ENCODE measurements at regions not wholly inside any gene's neighbourhood (a gene's known extent, or its start where the extent isn't known, plus 50 kb on each side); places are given as distances from the start of the nearest gene placed in this dataset.

DNA sequence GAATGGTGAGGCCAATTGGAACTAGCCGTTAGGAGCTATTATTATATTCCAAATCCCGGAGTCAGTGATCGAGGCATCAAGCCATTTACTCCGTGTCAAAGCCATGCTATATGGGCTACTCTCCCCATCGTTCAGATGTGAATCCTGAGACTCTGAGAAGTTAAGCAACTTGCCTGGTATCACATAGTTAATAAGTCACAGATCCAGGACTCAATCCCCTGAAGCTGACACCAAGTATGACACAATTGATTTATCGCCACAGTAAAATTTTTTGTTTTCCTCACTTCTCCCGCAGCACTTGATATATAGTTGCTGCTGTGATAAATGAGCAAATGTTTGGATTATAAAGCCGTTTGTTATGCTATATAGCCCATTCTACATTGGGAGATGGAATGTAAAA, 50.8 kb upstream of the TSHZ2 start:
- no peak for DNase-seq (ENCODE audit: low read depth)

DNA sequence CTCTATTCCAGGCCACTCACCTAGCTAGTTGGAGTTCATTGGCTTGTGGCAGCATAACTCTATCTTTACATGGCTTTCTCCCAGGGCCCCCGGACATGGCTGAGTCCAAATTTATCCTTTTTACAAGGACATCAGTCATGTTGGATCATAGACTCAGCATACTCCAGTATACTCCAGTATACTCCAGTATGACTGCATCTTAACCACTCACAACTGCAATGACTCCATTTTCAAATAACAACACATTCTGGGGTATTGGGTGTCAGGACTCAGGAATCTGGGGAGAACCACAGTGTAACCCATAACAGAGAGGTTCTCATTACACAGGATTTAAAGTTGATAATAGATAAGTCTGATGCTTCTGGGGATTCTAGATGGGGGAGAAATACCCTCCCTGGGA, 53.8 kb upstream of the TSHZ2 start:
- DNase-seq (ENCODE audit: low read depth) = no peak

DNA sequence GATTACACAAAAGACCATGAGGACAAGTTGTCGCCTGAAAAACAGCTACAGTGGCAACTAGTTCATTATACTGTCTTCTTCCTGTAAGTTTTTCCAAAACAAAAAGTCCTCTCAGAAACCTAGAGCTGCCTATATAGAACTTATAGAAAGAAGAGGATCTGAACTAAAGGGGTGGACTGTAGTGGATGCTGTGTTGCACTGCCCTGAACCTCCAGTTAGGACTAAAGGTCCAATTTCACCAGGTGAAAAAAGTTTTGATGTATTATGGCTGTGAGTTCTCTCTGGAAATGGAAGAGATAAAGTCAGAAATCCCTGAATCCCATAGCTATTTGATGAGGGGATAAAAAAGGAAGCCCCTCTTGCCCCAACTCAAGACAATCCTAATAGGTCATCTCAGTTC, 56.6 kb upstream of the TSHZ2 start:
- no peak for DNase-seq (ENCODE audit: low read depth)

DNA sequence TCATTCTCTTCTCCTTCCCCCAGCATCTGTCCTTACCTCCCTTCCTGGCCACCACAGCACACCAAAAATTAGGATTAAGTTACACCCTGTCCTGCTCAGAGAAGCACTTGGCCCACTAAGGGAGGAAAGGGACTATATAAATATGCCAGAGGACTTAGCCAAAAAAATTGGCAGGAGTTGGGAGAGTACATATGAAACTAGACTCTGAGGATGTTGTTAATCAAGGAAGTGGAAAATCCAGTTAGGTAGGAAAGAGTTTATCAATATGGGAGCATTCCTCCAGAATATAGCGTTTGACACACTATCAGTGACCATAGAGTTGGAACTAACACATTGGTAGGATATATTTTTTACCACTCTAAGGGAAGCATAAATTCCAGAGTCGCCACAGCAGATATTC, 57.3 kb upstream of the TSHZ2 start:
- DNase-seq (ENCODE audit: low read depth) = no peak

DNA sequence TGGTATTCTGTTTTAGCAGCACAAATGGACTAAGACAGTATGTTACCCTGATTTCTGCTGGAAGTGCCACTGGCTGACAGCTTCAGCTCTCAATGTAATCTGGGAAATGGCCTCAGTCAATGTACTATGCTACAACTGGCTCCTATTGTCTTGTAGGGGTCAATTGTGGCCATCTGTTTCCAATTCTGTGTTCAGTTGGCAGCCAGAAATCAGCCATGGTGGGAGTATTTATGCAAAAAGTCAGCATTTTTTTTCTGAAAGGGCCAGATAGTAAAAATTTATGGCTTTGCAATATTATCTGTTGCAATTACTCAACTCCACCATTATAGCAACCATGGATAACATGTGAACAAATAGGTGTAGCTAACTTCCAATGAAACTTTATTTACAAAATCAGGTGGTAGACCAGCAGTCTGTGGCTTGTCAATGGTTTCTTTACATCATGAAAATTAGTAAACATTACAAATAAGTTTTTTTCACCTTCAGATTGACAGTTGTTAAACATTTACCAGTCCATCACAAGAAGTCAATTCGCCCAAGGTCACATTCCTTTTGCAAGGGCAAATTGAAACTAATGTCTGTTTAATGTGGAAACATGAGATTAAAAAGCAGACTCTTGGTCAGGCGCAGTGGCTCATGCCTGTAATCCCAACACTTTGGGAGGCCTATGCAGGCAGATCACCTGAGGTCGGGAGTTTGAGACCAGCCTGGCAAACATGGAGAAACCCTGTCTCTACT, 58.3 kb upstream of the TSHZ2 start:
- DNase-seq (ENCODE audit: low read depth) = no peak

DNA sequence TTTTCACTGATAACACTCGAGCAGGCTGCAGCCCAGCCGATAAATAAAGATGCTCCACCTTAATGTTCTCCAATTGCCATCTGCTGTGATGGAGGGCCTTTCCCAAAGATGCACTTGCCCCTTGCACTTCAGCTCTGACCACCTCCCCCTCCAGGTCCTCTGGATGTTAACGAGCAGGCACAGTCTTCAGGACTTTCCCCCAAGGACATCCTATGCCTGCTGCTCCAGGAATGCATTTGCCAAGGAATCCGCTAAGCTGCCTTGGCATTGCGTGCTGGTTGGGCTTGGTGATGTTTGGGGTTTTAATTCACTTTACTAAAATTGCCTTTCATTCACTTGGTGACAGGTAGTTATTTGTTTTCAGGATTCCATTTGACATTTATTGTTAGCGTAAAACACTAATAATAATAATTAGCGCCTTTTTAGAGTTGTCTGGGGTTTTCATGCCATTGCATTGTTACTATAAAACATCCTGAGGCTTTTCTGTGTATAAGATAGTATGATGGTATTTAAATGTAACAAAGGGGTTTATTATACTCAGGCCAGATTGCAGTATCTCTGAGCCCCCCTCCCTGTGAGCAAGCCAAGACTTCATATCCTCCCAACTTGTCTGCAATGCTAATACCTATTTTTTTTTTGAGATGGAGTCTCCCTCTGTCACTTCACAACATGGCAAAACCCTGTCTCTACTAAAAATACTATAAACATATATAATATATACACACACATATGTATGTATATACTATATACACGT, 66.7 kb upstream of the TSHZ2 start:
- DNase-seq (ENCODE audit: low read depth) = no peak

DNA sequence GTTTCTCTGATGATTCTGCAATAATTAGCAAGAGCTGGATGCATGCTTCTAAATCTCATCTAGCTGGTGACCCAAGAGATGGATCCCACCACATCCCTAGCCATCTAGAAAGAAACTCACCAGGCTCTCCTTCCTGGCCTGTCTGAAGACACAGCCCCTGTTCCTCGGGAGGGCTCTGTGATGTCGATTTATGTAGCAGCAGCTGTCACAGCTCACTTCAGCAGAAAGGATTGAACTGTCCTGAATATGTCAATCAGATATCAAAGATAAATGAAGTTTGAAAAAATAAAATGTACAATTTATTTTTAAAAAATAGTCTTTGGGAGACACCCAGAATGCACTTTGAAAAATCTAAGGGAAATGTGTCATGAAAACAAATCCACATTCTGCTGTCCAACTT, 67.3 kb upstream of the TSHZ2 start:
- DNase-seq (ENCODE audit: low read depth) = no peak

DNA sequence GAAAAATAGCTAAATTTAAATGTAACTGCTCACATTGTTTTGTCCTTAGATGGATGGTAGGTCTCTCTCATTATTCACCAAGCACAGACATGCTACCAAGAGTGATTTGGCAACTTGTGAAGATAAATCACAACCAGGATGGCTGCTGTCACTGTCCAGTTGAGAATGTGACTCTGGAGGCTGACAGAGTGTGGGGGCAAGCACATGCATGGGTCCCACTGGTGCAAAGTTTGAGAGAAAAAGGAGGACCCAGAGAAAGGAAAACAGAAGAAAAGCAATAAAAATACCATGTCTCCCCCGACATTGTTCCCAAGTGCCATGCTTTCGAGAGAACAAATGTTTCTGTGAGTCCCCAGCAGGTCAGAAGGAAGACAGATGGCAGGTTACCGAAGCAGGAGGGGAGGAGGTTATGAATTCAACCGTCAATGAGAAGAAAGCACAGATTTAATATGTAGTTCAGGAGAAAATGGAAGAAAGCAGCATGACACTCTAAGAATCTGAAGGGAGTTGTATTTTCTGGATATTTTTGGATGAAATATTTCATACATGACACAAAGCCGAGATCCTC, 73.0 kb upstream of the TSHZ2 start:
- DNase-seq (ENCODE audit: low read depth) = no peak

DNA sequence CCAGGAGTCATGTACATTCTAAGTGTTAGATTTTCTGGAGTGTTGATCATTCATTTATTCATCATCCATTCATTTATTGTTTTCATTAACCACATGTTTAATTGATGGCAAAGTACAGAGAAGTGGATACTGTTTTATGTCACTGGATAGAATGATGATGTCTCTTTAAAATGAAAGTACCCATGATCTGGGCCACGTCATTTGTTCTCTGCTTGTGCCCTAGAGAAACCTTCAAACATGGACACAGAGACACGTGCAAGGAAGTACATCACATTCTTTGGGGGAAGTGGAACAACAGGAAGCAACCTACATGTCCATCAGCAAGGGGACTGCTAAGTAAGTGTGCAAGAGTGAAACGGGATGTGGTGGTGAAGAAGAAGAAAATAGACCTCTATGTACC, 75.8 kb upstream of the TSHZ2 start:
- DNase-seq (ENCODE audit: low read depth) = no peak

DNA sequence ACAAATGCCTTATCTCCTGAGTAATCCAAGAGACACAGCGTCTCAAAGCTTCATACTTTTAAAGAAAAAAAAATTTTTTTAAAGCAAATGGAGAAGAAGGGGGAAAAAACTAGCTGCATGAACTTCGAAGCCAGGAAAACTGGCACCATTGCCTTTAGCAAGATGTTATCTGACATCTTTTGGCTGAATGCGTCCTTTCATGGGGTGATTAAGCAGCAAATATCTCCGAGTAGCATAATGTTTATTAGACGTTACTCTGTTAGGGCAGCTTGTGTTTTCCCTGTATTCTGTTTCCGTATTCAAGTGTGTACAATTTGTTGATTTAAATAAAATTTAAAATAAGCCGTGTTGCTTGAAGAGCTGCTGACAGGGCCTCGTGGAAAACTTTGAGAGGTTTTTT, 76.5 kb upstream of the TSHZ2 start:
- no peak for DNase-seq (ENCODE audit: low read depth)

DNA sequence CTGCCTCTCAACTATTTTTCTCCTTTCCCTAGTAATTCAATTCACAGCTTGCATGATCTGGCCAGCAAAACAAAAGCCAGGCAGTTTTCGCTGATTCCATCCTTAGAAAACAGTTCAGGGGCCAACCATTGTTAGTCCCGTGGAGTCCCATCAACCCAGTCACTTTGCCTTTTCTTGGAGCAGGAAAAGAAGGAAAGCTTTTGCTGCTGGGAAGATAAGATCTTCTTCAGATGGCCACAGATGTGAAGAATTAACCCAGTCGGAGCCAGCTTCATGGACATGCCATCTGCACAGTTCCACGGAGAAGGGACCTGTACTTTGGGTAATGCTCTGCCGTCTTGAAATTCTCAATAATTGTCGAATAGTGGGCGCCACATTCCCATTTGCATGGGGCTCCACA, 76.9 kb upstream of the TSHZ2 start:
- DNase-seq (ENCODE audit: low read depth) = no peak

DNA sequence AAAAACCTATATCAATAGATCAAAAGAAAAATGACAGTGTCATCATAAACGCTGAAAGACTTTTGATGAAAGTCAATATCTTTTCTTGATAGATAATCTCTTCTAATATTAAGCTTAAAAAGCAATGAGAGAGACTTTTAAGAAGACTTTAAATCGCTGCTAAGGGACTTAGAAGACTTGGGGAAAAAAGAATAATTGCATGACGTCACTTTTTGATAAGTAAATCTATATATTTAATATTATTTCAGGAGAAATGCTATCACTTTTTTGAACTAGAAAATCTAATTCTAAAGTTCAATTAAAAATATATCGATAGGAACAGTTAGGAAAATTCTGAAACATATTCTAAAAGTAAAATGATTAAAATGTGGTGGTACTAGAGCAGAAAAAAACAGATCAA, 78.7 kb upstream of the TSHZ2 start:
- no peak for DNase-seq (ENCODE audit: low read depth)

DNA sequence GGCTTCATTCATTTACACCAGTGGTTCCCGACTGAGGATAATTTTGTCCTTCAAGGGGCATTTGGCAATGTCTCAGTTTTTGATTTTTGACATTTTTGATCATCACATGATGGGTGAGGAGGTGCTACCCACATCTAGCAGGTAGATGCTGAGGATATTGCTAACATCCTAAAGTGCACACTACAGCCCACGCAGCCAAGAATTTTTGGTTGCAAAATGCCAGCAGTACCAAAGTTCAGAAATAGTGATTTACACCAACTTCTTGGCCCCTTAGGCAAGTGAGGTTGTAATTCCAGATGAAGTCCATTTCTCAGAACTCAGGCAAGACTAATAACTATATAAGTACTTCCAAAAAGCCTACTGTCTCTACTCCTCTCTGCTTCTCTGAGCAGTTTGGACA, 80.1 kb upstream of the TSHZ2 start:
- no peak for DNase-seq (ENCODE audit: low read depth)

DNA sequence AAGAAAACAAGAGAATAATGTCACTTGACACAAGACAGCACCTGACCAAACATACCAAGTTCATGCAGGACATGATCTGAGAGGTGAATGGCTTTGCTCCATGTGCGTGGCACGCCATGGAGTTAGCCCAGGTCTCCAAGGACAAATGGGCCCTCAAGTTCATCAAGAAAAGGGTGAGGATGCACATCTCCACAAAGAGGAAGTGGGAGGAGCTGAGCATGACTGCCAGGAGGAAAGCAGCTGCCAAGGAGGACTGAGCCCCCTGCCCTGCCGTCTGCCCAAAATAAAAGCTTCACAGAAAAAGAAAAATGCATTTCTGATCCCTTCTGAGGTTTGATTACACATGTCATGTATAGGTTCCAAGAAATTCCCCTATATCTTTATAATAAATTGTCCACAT, 82.0 kb upstream of the TSHZ2 start:
- DNase-seq (ENCODE audit: low read depth) = no peak

DNA sequence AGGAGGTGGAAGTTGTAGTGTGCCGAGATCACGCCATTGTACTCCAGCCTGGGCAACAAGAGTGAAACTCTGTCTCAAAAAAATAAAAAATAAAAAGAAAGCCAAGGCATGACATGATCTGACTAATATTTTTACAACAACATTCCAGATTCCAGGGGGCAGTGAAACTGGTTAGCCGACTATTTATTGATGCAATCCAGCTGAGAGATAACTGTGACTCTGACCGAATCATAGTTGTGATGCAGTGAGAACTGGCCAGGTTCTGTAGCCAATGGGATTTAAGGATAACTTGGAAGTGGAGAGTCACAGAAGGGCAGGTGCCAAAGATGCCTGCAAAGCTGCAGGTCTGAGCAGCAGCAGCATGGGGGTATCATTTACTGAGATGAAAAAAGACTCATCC, 82.9 kb upstream of the TSHZ2 start:
- no peak for DNase-seq (ENCODE audit: low read depth)

DNA sequence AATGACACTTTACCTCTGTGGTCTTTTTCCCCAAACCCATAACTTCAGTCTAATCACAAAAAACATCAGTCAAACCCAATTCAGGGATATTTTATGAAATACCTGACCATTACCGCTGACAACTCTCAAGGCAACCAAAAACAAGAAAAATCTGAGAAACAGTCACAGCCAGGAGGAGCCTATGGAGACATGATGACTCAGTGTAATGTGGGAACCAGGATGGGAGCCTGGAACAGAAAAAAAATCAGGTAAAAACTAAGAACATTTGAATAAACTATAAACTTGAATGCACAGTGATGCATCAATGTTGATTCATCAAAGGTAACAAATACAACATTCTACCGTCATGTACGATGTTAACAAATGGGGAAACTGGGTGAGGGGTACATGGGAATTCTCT, 84.1 kb upstream of the TSHZ2 start:
- DNase-seq (ENCODE audit: low read depth) = no peak

DNA sequence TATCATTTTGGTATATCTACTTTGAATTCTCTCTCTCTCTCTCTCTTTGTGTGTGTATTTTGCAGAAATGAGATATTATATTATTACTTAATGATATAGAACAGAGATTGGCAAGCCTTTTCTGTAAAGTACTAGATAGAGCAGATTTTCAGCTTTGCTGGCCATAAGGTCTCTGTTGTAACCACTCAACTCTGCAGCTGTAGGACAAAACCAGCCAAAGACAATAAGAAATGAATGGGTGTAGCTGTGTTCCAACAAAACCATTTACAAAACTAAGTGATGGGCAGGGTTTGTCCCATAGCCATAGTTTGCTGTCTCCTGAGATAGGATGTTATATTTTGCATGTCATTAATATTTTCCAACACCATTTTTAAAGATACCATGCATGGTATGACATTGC, 91.2 kb upstream of the TSHZ2 start:
- DNase-seq (ENCODE audit: low read depth) = no peak

DNA sequence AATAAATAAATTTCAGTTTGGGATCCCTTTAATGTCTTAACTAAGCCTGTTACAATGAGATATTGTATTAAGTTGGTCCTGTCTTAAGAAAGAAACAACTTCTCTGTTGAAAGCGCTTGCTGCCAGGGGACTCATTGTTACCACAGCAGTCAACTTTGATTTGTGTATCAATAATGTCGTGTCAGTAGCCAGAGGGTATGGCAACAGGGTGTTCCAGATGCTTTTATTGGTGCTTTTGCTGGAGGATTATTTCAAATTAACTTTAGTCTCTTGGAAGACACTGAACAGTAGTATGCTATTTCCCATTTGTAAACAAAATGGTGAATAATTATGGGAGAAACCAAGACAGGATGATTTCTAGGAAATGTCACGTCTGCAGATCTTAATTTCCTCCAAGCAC, 91.9 kb upstream of the TSHZ2 start:
- no peak for DNase-seq (ENCODE audit: low read depth)

DNA sequence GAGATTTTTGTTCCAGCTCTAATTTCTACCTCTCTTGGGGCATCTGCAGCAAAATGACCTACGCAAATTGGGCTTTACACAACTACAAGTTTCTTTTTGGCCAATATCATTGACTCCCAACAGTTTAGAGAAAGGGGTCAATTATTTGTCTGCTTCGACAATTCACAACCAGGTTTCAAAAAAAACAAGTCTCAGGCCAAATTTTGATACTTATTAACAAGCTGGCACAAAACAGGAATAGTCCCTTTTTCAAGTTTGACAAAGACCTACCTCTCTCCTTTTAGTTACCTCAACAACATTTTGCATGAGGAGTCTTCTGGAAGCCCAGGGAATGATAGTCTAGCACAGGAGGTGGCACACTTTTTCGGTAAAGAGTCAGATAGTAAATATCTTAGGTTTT, 97.9 kb upstream of the TSHZ2 start:
- no peak for DNase-seq (ENCODE audit: low read depth)

DNA sequence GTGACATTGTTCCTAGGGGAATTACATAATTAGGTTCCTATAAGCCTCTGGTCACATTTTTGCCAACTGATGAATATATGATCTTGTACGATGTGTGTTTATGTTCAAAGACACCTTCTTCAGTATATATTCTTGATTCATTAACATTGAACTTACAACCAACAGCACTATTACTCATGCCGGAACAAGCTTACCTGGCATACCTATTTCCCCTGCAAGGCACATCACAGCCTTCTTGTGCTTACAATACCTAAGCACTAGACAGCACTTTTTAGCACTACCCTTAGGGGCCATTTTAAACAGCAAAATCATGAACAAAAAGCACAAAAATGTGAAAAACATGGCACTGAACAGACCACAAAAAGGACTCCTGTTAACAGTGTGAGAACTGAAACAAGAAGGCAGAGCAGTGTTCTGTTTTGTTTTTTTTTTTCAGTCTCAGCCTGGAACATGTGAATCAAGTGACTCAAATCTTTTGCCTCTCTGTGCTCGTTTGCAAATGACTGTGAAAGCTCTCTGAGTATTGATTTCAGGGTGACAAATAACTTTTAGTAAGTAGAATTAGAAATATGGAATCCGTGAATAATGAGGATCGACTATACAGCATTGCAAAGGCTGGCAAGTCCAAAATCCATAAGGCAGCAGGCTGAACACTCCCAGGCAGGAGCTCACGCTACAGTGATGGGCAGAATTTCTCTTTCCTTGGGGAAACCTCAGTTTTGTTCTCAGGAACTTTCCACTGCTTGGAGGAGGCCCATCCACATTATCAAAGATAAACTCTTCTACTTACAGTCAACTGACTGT, 102.3 kb upstream of the TSHZ2 start:
- no peak for DNase-seq (ENCODE audit: low read depth)

DNA sequence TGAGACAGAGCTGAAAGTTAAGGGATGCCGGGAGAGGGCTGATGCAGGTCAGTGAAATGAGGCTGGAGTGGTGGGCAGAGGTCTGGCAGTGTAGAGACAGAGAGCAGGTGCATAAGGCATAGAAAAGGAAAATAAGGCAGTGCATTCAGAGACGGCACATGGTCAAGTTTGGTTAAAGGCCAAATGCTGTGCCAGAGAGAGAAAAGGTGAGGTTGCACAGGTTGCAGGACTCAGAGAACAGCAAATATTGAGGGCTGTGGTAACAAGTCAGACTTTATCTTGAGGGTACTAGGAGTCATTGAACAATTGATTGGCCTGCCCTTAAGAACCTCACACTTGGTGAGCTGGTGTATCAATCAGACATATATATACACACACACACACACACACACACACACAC, 102.9 kb upstream of the TSHZ2 start:
- DNase-seq (ENCODE audit: low read depth) = no peak

DNA sequence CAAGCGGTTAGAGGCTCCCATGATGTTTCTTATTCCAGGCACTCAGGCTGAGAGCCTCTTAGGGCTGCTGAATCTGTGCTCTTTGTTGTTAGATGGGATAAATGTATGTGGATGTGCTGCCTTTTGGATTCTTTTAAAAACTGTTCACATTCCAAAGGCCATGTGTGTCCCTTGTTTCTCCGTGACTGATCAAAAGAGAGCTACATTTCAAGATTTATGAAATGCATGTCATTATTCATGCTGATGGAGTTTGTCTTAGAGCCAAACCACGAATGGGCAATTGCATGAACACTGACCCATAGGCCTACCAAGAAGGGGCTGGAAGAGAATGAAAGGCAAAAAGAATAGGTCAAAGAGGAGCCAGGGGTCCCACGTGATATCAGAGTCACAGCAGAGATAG, 104.9 kb upstream of the TSHZ2 start:
- DNase-seq (ENCODE audit: low read depth) = no peak

All from T-helper 22 cell (primary cell).